HepG2 (cell line): ENCODE measurements at regions not wholly inside any gene's neighbourhood (a gene's known extent, or its start where the extent isn't known, plus 50 kb on each side); places are given as distances from the start of the nearest gene placed in this dataset.

Source experiments
- ATAC-seq: fragments of 200-7000 bp; cut with Tn5 transposase; 3 replicates; pipeline ENCODE4 v1.9.1; 2020; ENCODE audit warnings: mild to moderate bottlenecking, moderate library complexity
- BruUV-seq: library from RNA; stranded (reverse); fragments of 400-500 nt; replicated peaks from 2 replicates; lab custom pipeline; 2021; lab: Mats Ljungman, UMichigan
- CTCF ChIA-PET: fragments of 300-600 bp; formaldehyde crosslinking; extraction: SDS; loops from one replicate; lab custom pipeline; 2021; ENCODE audit warnings: low total read pairs, inconsistent platforms, low intra/inter-chr PET ratio; lab: Yijun Ruan, JAX
- POLR2A ChIA-PET: fragments of 350-600 bp; sonication (Branson Sonifier 250); formaldehyde crosslinking; loops from one replicate; lab custom pipeline; 2020; ENCODE audit warnings: antibody characterized with exemption, inconsistent platforms; lab: Yijun Ruan, JAX
- DNase-seq: peaks from one replicate; pipeline ENCODE4 v3.0.0-alpha.2; 2015; ENCODE audit warnings: low spot score
- FAIRE-seq: peaks from 3 replicates; lab custom pipeline; 2011; peaks lifted over from hg19 to GRCh38; lab: Jason Lieb, UNC
- H2AFZ ChIP-seq: one replicate; pipeline ENCODE4 v1.6.1; 2011; ENCODE audit warnings: low read length, inconsistent platforms
- H3K27ac ChIP-seq: fragments of 300-600 bp; 3 replicates; pipeline ENCODE4 v1.8.0; 2011; ENCODE audit warnings: mixed run types, mild to moderate bottlenecking, mixed read lengths, low read length, inconsistent platforms; ENCODE audit not compliant: insufficient read depth; ENCODE audit errors: extremely low read length
- H3K27me3 ChIP-seq, 2 experiments: fragments of 200-600 bp in 1 of 2; 2 replicates in 1 of 2; 3 replicates in 1 of 2; pipeline versions ENCODE4 v1.6.0 to v1.8.0; 2011; ENCODE audit warnings: low read length in 2 of 2, mild to moderate bottlenecking in 2 of 2, moderate library complexity in 2 of 2, inconsistent platforms in 1 of 2; ENCODE audit not compliant: insufficient read depth in 2 of 2, control insufficient read depth in 1 of 2
- H3K36me3 ChIP-seq, 2 experiments: fragments of 200-600 bp in 1 of 2; replicated peaks in 1 of 2; 2 replicates in 1 of 2; 3 replicates in 1 of 2; pipeline versions ENCODE4 v1.5.1 to v1.8.0; 2011; ENCODE audit warnings: low read length in 2 of 2, inconsistent platforms in 1 of 2; ENCODE audit not compliant: insufficient read depth in 2 of 2, control insufficient read depth in 1 of 2
- H3K4me1 ChIP-seq: 2 replicates; pipeline ENCODE4 v1.5.1; 2012; ENCODE audit warnings: low read length, inconsistent platforms; ENCODE audit not compliant: insufficient read depth
- H3K4me2 ChIP-seq: 2 replicates; pipeline ENCODE4 v1.6.0; 2011; ENCODE audit warnings: low read depth, low read length, inconsistent platforms
- H3K4me3 ChIP-seq, 3 experiments: fragments of 200-600 bp in 1 of 3; sonication (generic), shearing (Covaris generic) in 1 of 3; replicated peaks in 1 of 3; 2 replicates each; pipeline ENCODE4 v1.5.1; 2011 to 2016; ENCODE audit warnings: low read length in 3 of 3, inconsistent platforms in 2 of 3, low read depth in 2 of 3, mild to moderate bottlenecking in 2 of 3, control low read depth in 1 of 3, mixed read lengths in 1 of 3; ENCODE audit not compliant: insufficient read depth in 1 of 3
- H3K79me2 ChIP-seq: one replicate; pipeline ENCODE4 v1.6.1; 2011; ENCODE audit warnings: low read length, inconsistent platforms; ENCODE audit not compliant: insufficient read depth
- H3K9ac ChIP-seq: 2 replicates; pipeline ENCODE4 v1.6.0; 2011; ENCODE audit warnings: mild to moderate bottlenecking, low read depth, low read length, inconsistent platforms; ENCODE audit not compliant: insufficient read depth
- H3K9me3 ChIP-seq: 2 replicates; pipeline ENCODE4 v1.5.1; 2012; ENCODE audit warnings: mild to moderate bottlenecking, low read length
- H4K20me1 ChIP-seq: 2 replicates; pipeline ENCODE4 v1.6.0; 2011; ENCODE audit warnings: inconsistent platforms, mild to moderate bottlenecking, low read length, moderate library complexity; ENCODE audit not compliant: insufficient read depth
- AGO2 ChIP-seq: fragments of 200-400 bp; formaldehyde crosslinking; optimal IDR thresholded peaks from 2 replicates; pipeline ENCODE3; 2017; ENCODE audit warnings: mild to moderate bottlenecking, low read depth, low read length, moderate library complexity
- BRD4 ChIP-seq: sonication (generic); formaldehyde crosslinking; IDR thresholded peaks from 2 replicates; pipeline ENCODE4 v1.4.0; 2020; ENCODE audit warnings: missing genetic modification reagents
- CBX5 ChIP-seq: sonication (generic); formaldehyde crosslinking; IDR thresholded peaks from 2 replicates; pipeline ENCODE4 v1.4.0; 2020; ENCODE audit warnings: missing genetic modification reagents, borderline replicate concordance
- CEBPG ChIP-seq: IDR thresholded peaks from 2 replicates; pipeline ENCODE4 v1.6.1; 2016
- CTCF ChIP-seq: sonication (generic); formaldehyde crosslinking; IDR thresholded peaks from 2 replicates; pipeline ENCODE4 v1.5.0; 2020; ENCODE audit warnings: mild to moderate bottlenecking, missing genetic modification reagents, moderate library complexity
- SAFB2 ChIP-seq: sonication (generic); formaldehyde crosslinking; IDR thresholded peaks from 2 replicates; pipeline ENCODE4 v1.5.1; 2020; ENCODE audit warnings: missing genetic modification reagents, low read depth, mild to moderate bottlenecking, borderline replicate concordance
- SOX13 ChIP-seq, 3 experiments: fragments of 450-650 bp in 1 of 3; sonication (generic) in 1 of 3; formaldehyde crosslinking in 1 of 3; IDR thresholded peaks in 2 of 3; conservative IDR thresholded peaks in 1 of 3; 2 replicates each; pipeline versions ENCODE4 v1.5.0 to v1.6.1; 2016 to 2020; ENCODE audit warnings: antibody characterized with exemption in 1 of 3, mild to moderate bottlenecking in 1 of 3, missing compliant biosample characterization in 1 of 3, missing genetic modification reagents in 1 of 3, moderate library complexity in 1 of 3
- SRSF1 ChIP-seq: fragments of 200-400 bp; formaldehyde crosslinking; optimal IDR thresholded peaks from 2 replicates; pipeline ENCODE3; 2017; ENCODE audit warnings: mild to moderate bottlenecking, low read depth, low read length, moderate library complexity
- TEAD3 ChIP-seq: optimal IDR thresholded peaks from 2 replicates; pipeline ENCODE3; 2016; ENCODE audit warnings: borderline replicate concordance
- ZBTB20 ChIP-seq: sonication (generic); formaldehyde crosslinking; IDR thresholded peaks from 2 replicates; pipeline ENCODE4 v1.8.1; 2023; ENCODE audit warnings: missing genetic modification reagents, low read depth, mild to moderate bottlenecking, borderline replicate concordance
- ZBTB38 ChIP-seq: sonication (generic); formaldehyde crosslinking; IDR thresholded peaks from 2 replicates; pipeline ENCODE4 v1.5.1; 2020; ENCODE audit warnings: mild to moderate bottlenecking, missing genetic modification reagents
- ZNF230 ChIP-seq: sonication (generic); formaldehyde crosslinking; IDR thresholded peaks from 2 replicates; pipeline ENCODE4 v1.4.0; 2020; ENCODE audit warnings: mild to moderate bottlenecking, missing genetic modification reagents
- ZNF276 ChIP-seq: sonication (generic); formaldehyde crosslinking; IDR thresholded peaks from 2 replicates; pipeline ENCODE4 v1.4.0; 2020; ENCODE audit warnings: mild to moderate bottlenecking, low read depth, missing genetic modification reagents
- ZNF549 ChIP-seq: sonication (generic); formaldehyde crosslinking; IDR thresholded peaks from 2 replicates; pipeline ENCODE4 v1.5.0; 2020; ENCODE audit warnings: missing genetic modification reagents
- ZNF687 ChIP-seq: sonication (generic); formaldehyde crosslinking; IDR thresholded peaks from 2 replicates; pipeline ENCODE4 v1.5.1; 2020; ENCODE audit warnings: mild to moderate bottlenecking, missing genetic modification reagents, moderate library complexity
- ZNF816 ChIP-seq: sonication (generic); formaldehyde crosslinking; IDR thresholded peaks from 2 replicates; pipeline ENCODE4 v1.8.0; 2022; ENCODE audit warnings: missing genetic modification reagents, mild to moderate bottlenecking, borderline replicate concordance
- WGBS: methylation state at CpG from one replicate; pipeline ENCODE4 v1.1.6; 2017; ENCODE audit warnings: low lambda C conversion rate; 5-methylcytosine and 5-hydroxymethylcytosine counted together
- in situ Hi-C: cut with HindIII; loops from 2 replicates; pipeline ENCODE4 v1.10.0; 2017; ENCODE audit warnings: low pct_unique_long_range_greater_than_20kb; ENCODE audit not compliant: extremely low pct_ligation_motif_present
- intact Hi-C: fragments of 100-400 bp; cut with micrococcal nuclease; formaldehyde crosslinking; loops from one replicate; pipeline ENCODE4 v1.10.0; 2022; ENCODE audit not compliant: unreplicated experiment

DNA sequence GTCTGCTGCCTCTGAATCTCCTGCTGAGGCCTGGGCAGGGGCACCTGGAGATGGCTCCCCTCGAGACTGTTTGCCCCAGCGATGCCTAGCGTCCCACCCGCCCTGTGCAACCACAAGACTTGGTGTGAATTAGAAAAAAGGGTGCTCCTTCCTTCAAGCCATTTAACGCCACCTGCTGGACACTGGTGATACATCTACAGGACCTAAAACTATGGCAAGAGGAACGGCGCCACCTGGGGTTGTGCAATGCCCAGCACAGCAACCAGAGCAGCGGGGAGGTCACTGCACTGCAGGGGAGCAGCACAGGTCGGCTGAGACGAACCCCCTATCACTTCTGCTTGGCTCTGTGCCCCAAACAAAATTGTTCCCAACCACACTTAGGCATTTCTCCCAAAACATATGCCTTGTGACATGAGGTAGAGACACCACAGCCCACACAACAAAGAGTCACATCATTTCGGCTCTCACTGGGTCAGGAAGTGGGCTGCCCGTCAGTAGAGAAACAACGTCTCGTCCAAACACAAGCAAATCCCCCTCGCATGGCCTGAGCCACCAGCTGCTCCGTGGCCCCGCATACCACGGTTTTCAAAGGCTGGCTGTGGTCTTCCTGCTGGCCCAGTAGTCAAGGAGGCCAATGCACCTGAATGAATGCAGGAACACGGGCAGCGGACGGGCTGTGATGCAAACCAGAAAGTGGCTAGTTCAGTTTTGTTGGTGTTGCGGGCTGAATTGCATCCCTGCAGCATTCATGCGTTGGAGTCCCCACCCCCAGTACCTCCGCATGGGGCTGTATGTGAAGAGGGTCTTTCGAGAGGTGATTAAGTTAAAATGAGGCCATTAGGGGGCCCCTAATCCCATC is 171.9 kb downstream of the SHANK2 start:
- H3K4me2 ChIP-seq = no peak overlapping the region
- H2AFZ ChIP-seq = no peak overlapping the region
- DNase-seq = peak; percentile 76
- H3K4me3 ChIP-seq = no peak overlapping the region
- no peak for FAIRE-seq
- H3K27me3 ChIP-seq = no peaks in the 10 kb centered on the region
- no peaks in the 10 kb centered on the region for H3K79me2 ChIP-seq
- H4K20me1 ChIP-seq = peaks cover 10% of the 10 kb centered on the region; the same call in 1 of the 2 replicates
- no peak overlapping the region for H3K27ac ChIP-seq
- CTCF ChIA-PET = no interaction called here
- 85% methylated on average over 18 of the region's 25 CpGs for WGBS
- no peak overlapping the region for H3K9ac ChIP-seq
- H3K9me3 ChIP-seq = no peaks in the 10 kb centered on the region
- intact Hi-C loops = no loop called here
- H3K4me1 ChIP-seq = no peaks in the 10 kb centered on the region
- peak; percentile 90 for ATAC-seq
- POLR2A ChIA-PET = no interaction called here
- in situ Hi-C loops = no loop called here
- no TSS peak for BruUV-seq
- H3K36me3 ChIP-seq = peaks cover 15 to 44% of the 10 kb centered on the region in 2 experiments; a peak in 4 of 5 replicates
- TF ChIP-seq ZNF276 (CRISPR knock-in tag) = no peak
- no peak for TF ChIP-seq SOX13 (IDR thresholded peaks at IDR 0.05)
- TF ChIP-seq SOX13 (CRISPR knock-in tag; conservative IDR thresholded peaks at IDR 0.05 in 1 of 2, IDR thresholded peaks at IDR 0.05 in 1 of 2) = no peak
- TF ChIP-seq CTCF (CRISPR knock-in tag) = peak; percentile 83
- no peak for TF ChIP-seq SRSF1
- TF ChIP-seq AGO2 = peak; percentile 24
- peak; percentile 29; the same call in 1 of the 2 replicates for TF ChIP-seq ZBTB38 (CRISPR knock-in tag)
- TF ChIP-seq CBX5 (CRISPR knock-in tag) = no peak
- peak; percentile 31 for TF ChIP-seq ZNF687 (CRISPR knock-in tag)
- TF ChIP-seq TEAD3 = peak; percentile 26
- no peak for TF ChIP-seq ZNF549
- TF ChIP-seq BRD4 (CRISPR knock-in tag) = no peak
- no peak for TF ChIP-seq ZNF816 (CRISPR knock-in tag)
- no peak for TF ChIP-seq ZNF230 (CRISPR knock-in tag)
- TF ChIP-seq CEBPG (CRISPR knock-in tag) = peak; percentile 91
- no peak for TF ChIP-seq SAFB2 (CRISPR knock-in tag)
- no peak for TF ChIP-seq ZBTB20 (CRISPR knock-in tag)
